ENCODE measurements at regions not wholly inside any gene's neighbourhood (a gene's known extent, or its start where the extent isn't known, plus 50 kb on each side); places are given as distances from the start of the nearest gene placed in this dataset.

DNA sequence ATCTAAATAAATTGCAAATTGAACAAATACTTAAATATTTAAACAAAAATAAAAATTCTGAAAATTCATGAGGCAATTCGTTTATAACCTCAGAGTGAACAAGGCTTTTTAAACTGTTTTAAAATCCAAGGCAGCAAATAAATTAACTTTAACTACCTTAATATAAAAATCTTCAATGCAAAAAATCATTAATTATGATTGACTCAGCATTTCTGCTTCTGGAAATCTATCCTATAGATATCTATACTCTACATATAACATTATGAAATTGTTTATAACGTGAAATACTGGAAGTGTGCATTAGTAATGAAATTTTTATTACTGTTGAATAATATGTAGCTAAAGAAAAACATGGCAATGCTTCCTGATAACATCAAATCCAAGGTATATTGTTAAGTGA lies 92.4 kb downstream of the ADAMTS1 start:
- H3K36me3 ChIP-seq (ENCODE audit: control insufficient read depth in 2 of 2, insufficient read depth in 1 of 2, low read length in 2 of 2): no peaks in the 10 kb centered on the region
- no peaks in the 10 kb centered on the region for H3K9me3 ChIP-seq (ENCODE audit: control insufficient read depth, insufficient read depth, low read depth, low read length)
- no peak overlapping the region for H3K27ac ChIP-seq (ENCODE audit: extremely low read depth, low read depth, low read length)
- TF ChIP-seq ZNF19 (tag by site-specific recombination; IDR thresholded peaks at IDR 0.05; ENCODE audit: low read depth): no peak
- TF ChIP-seq ZNF140 (tag by site-specific recombination; IDR thresholded peaks at IDR 0.05): no peak
- TF ChIP-seq ZNF184 (tag by site-specific recombination; IDR thresholded peaks at IDR 0.05): no peak
- TF ChIP-seq SCRT1 (tag by site-specific recombination; IDR thresholded peaks at IDR 0.05; ENCODE audit: borderline replicate concordance): no peak
- TF ChIP-seq, protein P1, sequence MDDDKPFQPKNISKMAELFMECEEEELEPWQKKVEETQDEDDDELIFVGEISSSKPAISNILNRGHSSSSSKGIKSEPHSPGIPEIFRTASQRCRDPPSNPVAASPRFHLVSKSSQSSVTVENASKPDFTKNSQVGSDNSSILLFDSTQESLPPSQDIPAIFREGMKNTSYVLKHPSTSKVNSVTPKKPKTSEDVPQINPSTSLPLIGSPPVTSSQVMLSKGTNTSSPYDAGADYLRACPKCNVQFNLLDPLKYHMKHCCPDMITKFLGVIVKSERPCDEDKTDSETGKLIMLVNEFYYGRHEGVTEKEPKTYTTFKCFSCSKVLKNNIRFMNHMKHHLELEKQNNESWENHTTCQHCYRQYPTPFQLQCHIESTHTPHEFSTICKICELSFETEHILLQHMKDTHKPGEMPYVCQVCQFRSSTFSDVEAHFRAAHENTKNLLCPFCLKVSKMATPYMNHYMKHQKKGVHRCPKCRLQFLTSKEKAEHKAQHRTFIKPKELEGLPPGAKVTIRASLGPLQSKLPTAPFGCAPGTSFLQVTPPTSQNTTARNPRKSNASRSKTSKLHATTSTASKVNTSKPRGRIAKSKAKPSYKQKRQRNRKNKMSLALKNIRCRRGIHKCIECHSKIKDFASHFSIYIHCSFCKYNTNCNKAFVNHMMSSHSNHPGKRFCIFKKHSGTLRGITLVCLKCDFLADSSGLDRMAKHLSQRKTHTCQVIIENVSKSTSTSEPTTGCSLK (tag by site-specific recombination; IDR thresholded peaks at IDR 0.05): no peak
- TF ChIP-seq, protein P2, sequence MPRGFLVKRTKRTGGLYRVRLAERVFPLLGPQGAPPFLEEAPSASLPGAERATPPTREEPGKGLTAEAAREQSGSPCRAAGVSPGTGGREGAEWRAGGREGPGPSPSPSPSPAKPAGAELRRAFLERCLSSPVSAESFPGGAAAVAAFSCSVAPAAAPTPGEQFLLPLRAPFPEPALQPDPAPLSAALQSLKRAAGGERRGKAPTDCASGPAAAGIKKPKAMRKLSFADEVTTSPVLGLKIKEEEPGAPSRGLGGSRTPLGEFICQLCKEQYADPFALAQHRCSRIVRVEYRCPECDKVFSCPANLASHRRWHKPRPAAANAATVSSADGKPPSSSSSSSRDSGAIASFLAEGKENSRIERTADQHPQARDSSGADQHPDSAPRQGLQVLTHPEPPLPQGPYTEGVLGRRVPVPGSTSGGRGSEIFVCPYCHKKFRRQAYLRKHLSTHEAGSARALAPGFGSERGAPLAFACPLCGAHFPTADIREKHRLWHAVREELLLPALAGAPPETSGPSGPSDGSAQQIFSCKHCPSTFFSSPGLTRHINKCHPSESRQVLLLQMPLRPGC (tag by site-specific recombination; IDR thresholded peaks at IDR 0.05): no peak
- no peak for TF ChIP-seq ZNF600 (tag by site-specific recombination; IDR thresholded peaks at IDR 0.05)
- no peak for TF ChIP-seq ZFHX2 (tag by site-specific recombination; conservative IDR thresholded peaks at IDR 0.05)
- TF ChIP-seq ZNF174 (tag by site-specific recombination; IDR thresholded peaks at IDR 0.05): no peak
- TF ChIP-seq, protein P3, sequence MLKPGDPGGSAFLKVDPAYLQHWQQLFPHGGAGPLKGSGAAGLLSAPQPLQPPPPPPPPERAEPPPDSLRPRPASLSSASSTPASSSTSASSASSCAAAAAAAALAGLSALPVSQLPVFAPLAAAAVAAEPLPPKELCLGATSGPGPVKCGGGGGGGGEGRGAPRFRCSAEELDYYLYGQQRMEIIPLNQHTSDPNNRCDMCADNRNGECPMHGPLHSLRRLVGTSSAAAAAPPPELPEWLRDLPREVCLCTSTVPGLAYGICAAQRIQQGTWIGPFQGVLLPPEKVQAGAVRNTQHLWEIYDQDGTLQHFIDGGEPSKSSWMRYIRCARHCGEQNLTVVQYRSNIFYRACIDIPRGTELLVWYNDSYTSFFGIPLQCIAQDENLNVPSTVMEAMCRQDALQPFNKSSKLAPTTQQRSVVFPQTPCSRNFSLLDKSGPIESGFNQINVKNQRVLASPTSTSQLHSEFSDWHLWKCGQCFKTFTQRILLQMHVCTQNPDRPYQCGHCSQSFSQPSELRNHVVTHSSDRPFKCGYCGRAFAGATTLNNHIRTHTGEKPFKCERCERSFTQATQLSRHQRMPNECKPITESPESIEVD (tag by site-specific recombination; IDR thresholded peaks at IDR 0.05): no peak
- TF ChIP-seq, protein P4, sequence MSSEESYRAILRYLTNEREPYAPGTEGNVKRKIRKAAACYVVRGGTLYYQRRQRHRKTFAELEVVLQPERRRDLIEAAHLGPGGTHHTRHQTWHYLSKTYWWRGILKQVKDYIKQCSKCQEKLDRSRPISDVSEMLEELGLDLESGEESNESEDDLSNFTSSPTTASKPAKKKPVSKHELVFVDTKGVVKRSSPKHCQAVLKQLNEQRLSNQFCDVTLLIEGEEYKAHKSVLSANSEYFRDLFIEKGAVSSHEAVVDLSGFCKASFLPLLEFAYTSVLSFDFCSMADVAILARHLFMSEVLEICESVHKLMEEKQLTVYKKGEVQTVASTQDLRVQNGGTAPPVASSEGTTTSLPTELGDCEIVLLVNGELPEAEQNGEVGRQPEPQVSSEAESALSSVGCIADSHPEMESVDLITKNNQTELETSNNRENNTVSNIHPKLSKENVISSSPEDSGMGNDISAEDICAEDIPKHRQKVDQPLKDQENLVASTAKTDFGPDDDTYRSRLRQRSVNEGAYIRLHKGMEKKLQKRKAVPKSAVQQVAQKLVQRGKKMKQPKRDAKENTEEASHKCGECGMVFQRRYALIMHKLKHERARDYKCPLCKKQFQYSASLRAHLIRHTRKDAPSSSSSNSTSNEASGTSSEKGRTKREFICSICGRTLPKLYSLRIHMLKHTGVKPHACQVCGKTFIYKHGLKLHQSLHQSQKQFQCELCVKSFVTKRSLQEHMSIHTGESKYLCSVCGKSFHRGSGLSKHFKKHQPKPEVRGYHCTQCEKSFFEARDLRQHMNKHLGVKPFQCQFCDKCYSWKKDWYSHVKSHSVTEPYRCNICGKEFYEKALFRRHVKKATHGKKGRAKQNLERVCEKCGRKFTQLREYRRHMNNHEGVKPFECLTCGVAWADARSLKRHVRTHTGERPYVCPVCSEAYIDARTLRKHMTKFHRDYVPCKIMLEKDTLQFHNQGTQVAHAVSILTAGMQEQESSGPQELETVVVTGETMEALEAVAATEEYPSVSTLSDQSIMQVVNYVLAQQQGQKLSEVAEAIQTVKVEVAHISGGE (tag by site-specific recombination; conservative IDR thresholded peaks at IDR 0.05; ENCODE audit: low read depth): no peak
- no peak for TF ChIP-seq ZNF433 (tag by site-specific recombination; IDR thresholded peaks at IDR 0.05; ENCODE audit: low read depth)
- TF ChIP-seq ZNF830 (tag by site-specific recombination; IDR thresholded peaks at IDR 0.05; ENCODE audit: low read depth): no peak
- TF ChIP-seq YY1 (tag by site-specific recombination; IDR thresholded peaks at IDR 0.05): no peak
- no peak for TF ChIP-seq GLI2 (tag by site-specific recombination; IDR thresholded peaks at IDR 0.05; ENCODE audit: borderline replicate concordance, low read depth)
- no peak for TF ChIP-seq ZFP3 (tag by site-specific recombination; IDR thresholded peaks at IDR 0.05; ENCODE audit: low read depth)
- TF ChIP-seq, protein P5, sequence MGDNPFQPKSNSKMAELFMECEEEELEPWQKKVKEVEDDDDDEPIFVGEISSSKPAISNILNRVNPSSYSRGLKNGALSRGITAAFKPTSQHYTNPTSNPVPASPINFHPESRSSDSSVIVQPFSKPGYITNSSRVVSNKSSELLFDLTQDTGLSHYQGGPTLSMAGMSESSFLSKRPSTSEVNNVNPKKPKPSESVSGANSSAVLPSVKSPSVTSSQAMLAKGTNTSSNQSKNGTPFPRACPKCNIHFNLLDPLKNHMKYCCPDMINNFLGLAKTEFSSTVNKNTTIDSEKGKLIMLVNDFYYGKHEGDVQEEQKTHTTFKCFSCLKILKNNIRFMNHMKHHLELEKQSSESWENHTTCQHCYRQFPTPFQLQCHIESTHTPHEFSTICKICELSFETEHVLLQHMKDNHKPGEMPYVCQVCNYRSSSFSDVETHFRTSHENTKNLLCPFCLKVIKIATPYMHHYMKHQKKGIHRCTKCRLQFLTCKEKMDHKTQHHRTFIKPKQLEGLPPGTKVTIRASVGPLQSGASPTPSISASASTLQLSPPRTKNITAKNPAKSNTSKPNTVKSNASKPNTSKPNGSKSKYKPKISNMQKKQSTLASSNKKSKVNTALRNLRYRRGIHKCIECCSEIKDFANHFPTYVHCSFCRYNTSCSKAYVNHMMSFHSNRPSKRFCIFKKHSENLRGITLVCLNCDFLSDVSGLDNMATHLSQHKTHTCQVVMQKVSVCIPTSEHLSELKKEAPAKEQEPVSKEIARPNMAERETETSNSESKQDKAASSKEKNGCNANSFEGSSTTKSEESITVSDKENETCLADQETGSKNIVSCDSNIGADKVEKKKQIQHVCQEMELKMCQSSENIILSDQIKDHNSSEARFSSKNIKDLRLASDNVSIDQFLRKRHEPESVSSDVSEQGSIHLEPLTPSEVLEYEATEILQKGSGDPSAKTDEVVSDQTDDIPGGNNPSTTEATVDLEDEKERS (tag by site-specific recombination; IDR thresholded peaks at IDR 0.05): no peak
- TF ChIP-seq ZNF585B (tag by site-specific recombination; IDR thresholded peaks at IDR 0.05): no peak
- no peak for TF ChIP-seq SETDB1 (IDR thresholded peaks at IDR 0.05; ENCODE audit: insufficient read length, low read length)
- H3K4me1 ChIP-seq (ENCODE audit: control insufficient read depth, insufficient read depth, low read length): no peaks in the 10 kb centered on the region
- ChIA-PET POLR2A (no interaction called here), CTCF (interaction anchor here (1.0 to 2.1 kb wide), 3 partner anchors 16 to 64 kb away, joined by 3 to 6 read pairs (median 4); no protein-coding TSS in a partner anchor)
- H3K4me3 ChIP-seq (ENCODE audit: low read depth, low read length): no peak overlapping the region
